ENCODE measurements at regions not wholly inside any gene's neighbourhood (a gene's known extent, or its start where the extent isn't known, plus 50 kb on each side); places are given as distances from the start of the nearest gene placed in this dataset.

GRCh38 chr17:77774182-77774581 lies 184.3 kb upstream of the TNRC6C start:
- Histone ChIP-seq H3K4me1 (ENCODE audit: insufficient read depth, low read length) (no peaks in the 10 kb centered on the region), H3K79me2 (ENCODE audit: insufficient read depth, low read length) (no peaks in the 10 kb centered on the region), H4K20me1 (ENCODE audit: insufficient read depth, low read length) (no peaks in the 10 kb centered on the region), H3K27ac (ENCODE audit: extremely low read length, insufficient read depth, low read length) (no peak overlapping the region), H3K27me3 (ENCODE audit: control insufficient read depth in 1 of 2, insufficient read depth in 2 of 2, low read length in 2 of 2) (peaks cover 8 to 75% of the 10 kb centered on the region in 2 experiments; a peak in 4 of 5 replicates), H3K9ac (ENCODE audit: insufficient read depth, low read depth, low read length) (no peak overlapping the region), H3K4me2 (ENCODE audit: low read depth, low read length) (no peak overlapping the region), H2AFZ (ENCODE audit: low read length) (no peak overlapping the region), H3K9me3 (ENCODE audit: low read length) (no peaks in the 10 kb centered on the region), H3K4me3 (replicated peaks in 1 of 3; ENCODE audit: insufficient read depth in 1 of 3, low read depth in 2 of 3, low read length in 3 of 3) (no peak overlapping the region), H3K36me3 (replicated peaks in 1 of 2; ENCODE audit: control insufficient read depth in 1 of 2, insufficient read depth in 2 of 2, low read length in 2 of 2) (no peaks in the 10 kb centered on the region)
- DNase-seq (ENCODE audit: low spot score): no peak
- intact Hi-C loops (cut with micrococcal nuclease; ENCODE audit: unreplicated experiment) (loop anchor here (10.0 kb wide), 1 partner anchor 231 kb away; no protein-coding TSS in a partner anchor), in situ Hi-C loops (cut with HindIII; ENCODE audit: extremely low pct_ligation_motif_present, low pct_unique_long_range_greater_than_20kb) (no loop called here)
- BruUV-seq (replicated peaks): no TSS peak
- WGBS (ENCODE audit: low lambda C conversion rate): 16% methylated on average over 13 of the region's 13 CpGs
- no peak for ATAC-seq
- no peak for FAIRE-seq
- ChIA-PET POLR2A (no interaction called here), CTCF (ENCODE audit: low intra/inter-chr PET ratio, low total read pairs) (no interaction called here)
- TF ChIP-seq ZNF878 (CRISPR knock-in tag; IDR thresholded peaks at IDR 0.05) (no peak), NFATC3 (CRISPR knock-in tag; IDR thresholded peaks at IDR 0.05) (no peak), TSC22D2 (CRISPR knock-in tag; IDR thresholded peaks at IDR 0.05; ENCODE audit: borderline replicate concordance) (no peak), ZBTB33 (CRISPR knock-in tag; IDR thresholded peaks at IDR 0.05) (no peak), HOXD1 (CRISPR knock-in tag; IDR thresholded peaks at IDR 0.05) (no peak), ZBTB37 (CRISPR knock-in tag; IDR thresholded peaks at IDR 0.05) (no peak), NBN (conservative IDR thresholded peaks at IDR 0.05) (no peak), ZNF816 (CRISPR knock-in tag; IDR thresholded peaks at IDR 0.05; ENCODE audit: borderline replicate concordance) (no peak), XBP1 (CRISPR knock-in tag; IDR thresholded peaks at IDR 0.05) (no peak), ZNF160 (CRISPR knock-in tag; IDR thresholded peaks at IDR 0.05) (no peak), KLF13 (CRISPR knock-in tag; IDR thresholded peaks at IDR 0.05) (no peak), ZNF572 (CRISPR knock-in tag; IDR thresholded peaks at IDR 0.05) (no peak), THAP9 (CRISPR knock-in tag; IDR thresholded peaks at IDR 0.05; ENCODE audit: borderline replicate concordance) (no peak), NR1H2 (CRISPR knock-in tag; IDR thresholded peaks at IDR 0.05; ENCODE audit: borderline replicate concordance, low read depth) (no peak), RXRB (CRISPR knock-in tag; IDR thresholded peaks at IDR 0.05; ENCODE audit: borderline replicate concordance) (no peak), ZNF235 (CRISPR knock-in tag; IDR thresholded peaks at IDR 0.05; ENCODE audit: borderline replicate concordance) (no peak), ZNF431 (CRISPR knock-in tag; IDR thresholded peaks at IDR 0.05; ENCODE audit: borderline replicate concordance, low read depth) (no peak)

All from HepG2 (cell line).